Keratinocyte (primary cell): ENCODE measurements at regions not wholly inside any gene's neighbourhood (a gene's known extent, or its start where the extent isn't known, plus 50 kb on each side); places are given as distances from the start of the nearest gene placed in this dataset.

Source experiments
- DNase-seq: peaks from one replicate; pipeline ENCODE4 v3.0.0-alpha.2; 2011; ENCODE audit warnings: low read depth, missing footprints, low spot score
- FAIRE-seq: peaks from 2 replicates; lab custom pipeline; 2011; peaks lifted over from hg19 to GRCh38; lab: Jason Lieb, UNC
- H2AFZ ChIP-seq: 2 replicates; pipeline ENCODE4 v1.6.0; 2012; ENCODE audit warnings: low read length, control low read depth, inconsistent platforms; ENCODE audit not compliant: control insufficient read depth
- H3K27ac ChIP-seq: 2 replicates; pipeline ENCODE4 v1.5.1; 2011; ENCODE audit warnings: low read length; ENCODE audit not compliant: control insufficient read depth, insufficient read depth
- H3K27me3 ChIP-seq: 3 replicates; pipeline ENCODE4 v1.6.0; 2011; ENCODE audit warnings: low read length; ENCODE audit not compliant: control insufficient read depth, insufficient read depth; ENCODE audit errors: extremely low read depth
- H3K36me3 ChIP-seq, 2 experiments: 2 replicates in 1 of 2; 3 replicates in 1 of 2; pipeline ENCODE4 v1.5.1; 2011; ENCODE audit warnings: low read length in 2 of 2, mild to moderate bottlenecking in 1 of 2; ENCODE audit not compliant: control insufficient read depth in 2 of 2, insufficient read depth in 2 of 2; ENCODE audit errors: extremely low read depth in 1 of 2
- H3K4me1 ChIP-seq: 3 replicates; pipeline ENCODE4 v1.5.1; 2011; ENCODE audit warnings: low read length; ENCODE audit not compliant: control insufficient read depth, insufficient read depth; ENCODE audit errors: extremely low read depth
- H3K4me2 ChIP-seq: 3 replicates; pipeline ENCODE4 v1.6.0; 2011; ENCODE audit warnings: low read depth, low read length; ENCODE audit not compliant: control insufficient read depth, insufficient read depth; ENCODE audit errors: extremely low read depth
- H3K4me3 ChIP-seq, 3 experiments: fragments of 200-600 bp in 1 of 3; sonication (generic) in 1 of 3; 2 replicates in 2 of 3; 3 replicates in 1 of 3; pipeline ENCODE4 v1.5.1; 2011 to 2016; ENCODE audit warnings: low read length in 3 of 3, mild to moderate bottlenecking in 3 of 3, control low read depth in 2 of 3, inconsistent platforms in 1 of 3, low read depth in 1 of 3, mixed read lengths in 1 of 3, mixed run types in 1 of 3, moderate library complexity in 1 of 3; ENCODE audit not compliant: control insufficient read depth in 2 of 3, insufficient read depth in 2 of 3; ENCODE audit errors: extremely low read depth in 1 of 3
- H3K79me2 ChIP-seq: 2 replicates; pipeline ENCODE4 v1.6.0; 2012; ENCODE audit warnings: low read length; ENCODE audit not compliant: control insufficient read depth, insufficient read depth
- H3K9ac ChIP-seq: 3 replicates; pipeline ENCODE4 v1.6.0; 2011; ENCODE audit warnings: low read length; ENCODE audit not compliant: control insufficient read depth, insufficient read depth; ENCODE audit errors: extremely low read depth
- H3K9me1 ChIP-seq: 3 replicates; pipeline ENCODE4 v1.6.0; 2011; ENCODE audit warnings: low read length; ENCODE audit not compliant: control insufficient read depth, insufficient read depth; ENCODE audit errors: extremely low read depth
- H3K9me3 ChIP-seq: 2 replicates; pipeline ENCODE4 v1.5.1; 2012; ENCODE audit warnings: low read depth, low read length; ENCODE audit not compliant: control insufficient read depth
- H4K20me1 ChIP-seq: 3 replicates; pipeline ENCODE4 v1.6.0; 2011; ENCODE audit warnings: low read length; ENCODE audit not compliant: control insufficient read depth, insufficient read depth; ENCODE audit errors: extremely low read depth
- EZH2 ChIP-seq: IDR thresholded peaks from one replicate; pipeline ENCODE4 v1.6.1; 2012; ENCODE audit warnings: inconsistent platforms, mild to moderate bottlenecking, low read length, moderate library complexity
- dilution Hi-C: fragments of 300-500 bp; cut with MboI; formaldehyde crosslinking; loops from one replicate; pipeline ENCODE4 v1.7.0; 2020; ENCODE audit warnings: low sequenced_read_pairs; ENCODE audit not compliant: extremely low pct_ligation_motif_present
- TF ChIP-seq, protein P1 (sequence below), 3 experiments: IDR thresholded peaks in 1 of 3; conservative IDR thresholded peaks in 1 of 3; optimal IDR thresholded peaks in 1 of 3; 2 replicates in 2 of 3; 3 replicates in 1 of 3; pipeline versions ENCODE3 to v1.5.1; 2011; ENCODE audit warnings: low read length in 3 of 3, mild to moderate bottlenecking in 3 of 3, moderate library complexity in 2 of 3, control low read depth in 1 of 3, inconsistent platforms in 1 of 3; ENCODE audit not compliant: insufficient read depth in 2 of 3; ENCODE audit errors: extremely low read depth in 1 of 3

DNA sequence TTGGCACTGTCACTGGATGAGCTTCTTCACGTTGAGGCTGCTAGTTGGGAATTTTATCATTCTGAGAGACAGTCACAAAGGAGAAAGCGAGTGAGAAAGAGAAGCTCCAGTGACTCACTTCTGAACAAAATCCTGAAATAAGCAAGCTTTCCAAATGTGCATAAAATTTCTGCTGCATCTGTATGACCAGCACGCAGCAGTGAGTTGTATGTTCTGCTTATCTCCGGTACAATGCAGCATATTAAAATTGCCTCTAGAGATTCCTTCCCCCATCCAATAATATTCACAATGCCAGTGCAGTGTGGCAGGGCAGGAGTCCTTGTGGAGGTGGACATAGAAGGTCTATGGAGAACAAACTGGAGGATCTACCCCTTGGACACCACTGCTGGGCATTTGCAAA, 290.5 kb downstream of the ADGB start:
- Histone ChIP-seq H3K36me3 (no peaks in the 10 kb centered on the region), H3K9ac (no peak overlapping the region), H4K20me1 (no peaks in the 10 kb centered on the region), H3K9me3 (no peaks in the 10 kb centered on the region), H3K79me2 (no peaks in the 10 kb centered on the region), H3K4me2 (no peak overlapping the region), H2AFZ (no peak overlapping the region), H3K27me3 (no peaks in the 10 kb centered on the region), H3K27ac (no peak overlapping the region), H3K9me1 (no peaks in the 10 kb centered on the region), H3K4me3 (no peak overlapping the region), H3K4me1 (no peaks in the 10 kb centered on the region)
- DNase-seq (no peak), FAIRE-seq (no peak)
- dilution Hi-C loops = no loop called here
- TF ChIP-seq, protein P1, sequence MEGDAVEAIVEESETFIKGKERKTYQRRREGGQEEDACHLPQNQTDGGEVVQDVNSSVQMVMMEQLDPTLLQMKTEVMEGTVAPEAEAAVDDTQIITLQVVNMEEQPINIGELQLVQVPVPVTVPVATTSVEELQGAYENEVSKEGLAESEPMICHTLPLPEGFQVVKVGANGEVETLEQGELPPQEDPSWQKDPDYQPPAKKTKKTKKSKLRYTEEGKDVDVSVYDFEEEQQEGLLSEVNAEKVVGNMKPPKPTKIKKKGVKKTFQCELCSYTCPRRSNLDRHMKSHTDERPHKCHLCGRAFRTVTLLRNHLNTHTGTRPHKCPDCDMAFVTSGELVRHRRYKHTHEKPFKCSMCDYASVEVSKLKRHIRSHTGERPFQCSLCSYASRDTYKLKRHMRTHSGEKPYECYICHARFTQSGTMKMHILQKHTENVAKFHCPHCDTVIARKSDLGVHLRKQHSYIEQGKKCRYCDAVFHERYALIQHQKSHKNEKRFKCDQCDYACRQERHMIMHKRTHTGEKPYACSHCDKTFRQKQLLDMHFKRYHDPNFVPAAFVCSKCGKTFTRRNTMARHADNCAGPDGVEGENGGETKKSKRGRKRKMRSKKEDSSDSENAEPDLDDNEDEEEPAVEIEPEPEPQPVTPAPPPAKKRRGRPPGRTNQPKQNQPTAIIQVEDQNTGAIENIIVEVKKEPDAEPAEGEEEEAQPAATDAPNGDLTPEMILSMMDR (optimal IDR thresholded peaks at IDR 0.05 in 1 of 3, IDR thresholded peaks at IDR 0.05 in 1 of 3, conservative IDR thresholded peaks at IDR 0.05 in 1 of 3; ENCODE audit: extremely low read depth in 1 of 3, insufficient read depth in 2 of 3, low read length in 3 of 3) = no peak
- no peak for TF ChIP-seq EZH2

DNA sequence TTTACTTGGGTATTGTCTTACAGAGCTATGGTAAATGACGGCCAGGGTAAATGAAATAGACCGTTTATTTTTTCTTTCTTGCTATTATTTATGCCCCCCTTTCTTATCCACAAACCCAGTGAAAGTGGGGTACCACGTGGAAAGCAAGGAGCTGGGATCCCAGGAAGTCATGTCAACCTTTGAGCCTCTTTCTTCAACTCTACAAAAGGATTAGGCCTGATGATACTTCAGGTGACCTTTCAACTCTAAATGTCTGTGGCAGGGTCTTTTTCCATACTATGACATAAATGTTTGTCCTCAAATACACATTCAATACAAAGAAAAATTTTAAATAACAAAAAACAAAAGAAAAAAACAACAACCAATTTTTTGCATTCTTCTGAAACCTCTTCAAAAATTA, 291.4 kb downstream of the ADGB start:
- no peaks in the 10 kb centered on the region for H3K27me3 ChIP-seq
- H3K9me3 ChIP-seq = no peaks in the 10 kb centered on the region
- DNase-seq = no peak
- no peak overlapping the region for H3K27ac ChIP-seq
- H3K4me2 ChIP-seq = no peak overlapping the region
- H2AFZ ChIP-seq = no peak overlapping the region
- no peak overlapping the region for H3K4me3 ChIP-seq
- H3K9me1 ChIP-seq = no peaks in the 10 kb centered on the region
- H3K36me3 ChIP-seq = no peaks in the 10 kb centered on the region
- no peaks in the 10 kb centered on the region for H4K20me1 ChIP-seq
- no peaks in the 10 kb centered on the region for H3K4me1 ChIP-seq
- H3K79me2 ChIP-seq = no peaks in the 10 kb centered on the region
- no peak for FAIRE-seq
- TF ChIP-seq, protein P1 (optimal IDR thresholded peaks at IDR 0.05 in 1 of 3, IDR thresholded peaks at IDR 0.05 in 1 of 3, conservative IDR thresholded peaks at IDR 0.05 in 1 of 3; ENCODE audit: extremely low read depth in 1 of 3, insufficient read depth in 2 of 3, low read length in 3 of 3) = no peak
- TF ChIP-seq EZH2 = no peak
- H3K9ac ChIP-seq = no peak overlapping the region
- dilution Hi-C loops = no loop called here
